SK-N-SH treated with all-trans-retinoic acid at 6 μM for 48 hours (cell line): ENCODE measurements at regions not wholly inside any gene's neighbourhood (a gene's known extent, or its start where the extent isn't known, plus 50 kb on each side); places are given as distances from the start of the nearest gene placed in this dataset.

Source experiments
- ATAC-seq: fragments of 200-7000 bp; cut with Tn5 transposase; 3 replicates; pipeline ENCODE4 v1.9.1; 2020; ENCODE audit warnings: mild to moderate bottlenecking, moderate library complexity
- ARNTL ChIP-seq: fragments of 450-650 bp; formaldehyde crosslinking; IDR thresholded peaks from 2 replicates; pipeline ENCODE4 v1.5.0; 2020; ENCODE audit warnings: low read depth, mild to moderate bottlenecking, moderate library complexity, borderline replicate concordance
- BACH2 ChIP-seq: fragments of 250-450 bp; sonication (Bioruptor Pico); IDR thresholded peaks from 2 replicates; pipeline ENCODE4 v1.9.0; 2021; ENCODE audit warnings: mild to moderate bottlenecking, borderline replicate concordance
- CREB5 ChIP-seq: fragments of 250-450 bp; sonication (Bioruptor Pico); IDR thresholded peaks from 2 replicates; pipeline ENCODE4 v1.5.1; 2020; ENCODE audit warnings: low read depth, mild to moderate bottlenecking, moderate library complexity
- CSDC2 ChIP-seq: fragments of 250-450 bp; sonication (Bioruptor Pico); IDR thresholded peaks from 2 replicates; pipeline ENCODE4 v1.5.0; 2020; ENCODE audit warnings: mild to moderate bottlenecking, moderate library complexity
- GLIS3 ChIP-seq: fragments of 250-450 bp; sonication (Bioruptor Pico); IDR thresholded peaks from 2 replicates; pipeline ENCODE4 v1.5.0; 2020; ENCODE audit warnings: mild to moderate bottlenecking, moderate library complexity
- ISL1 ChIP-seq: fragments of 250-450 bp; sonication (Bioruptor Pico); IDR thresholded peaks from 2 replicates; pipeline ENCODE4 v2.1.2; 2022; ENCODE audit warnings: mild to moderate bottlenecking, moderate library complexity
- OSR1 ChIP-seq: fragments of 250-450 bp; sonication (Bioruptor Pico); IDR thresholded peaks from 2 replicates; pipeline ENCODE4 v1.8.0; 2022; ENCODE audit warnings: moderate library complexity, mild to moderate bottlenecking, inconsistent platforms
- PPARA ChIP-seq: fragments of 250-450 bp; sonication (Bioruptor Pico); IDR thresholded peaks from 2 replicates; pipeline ENCODE4 v1.5.0; 2020; ENCODE audit warnings: mild to moderate bottlenecking, borderline replicate concordance
- RARB ChIP-seq: fragments of 250-450 bp; sonication (Bioruptor Pico); IDR thresholded peaks from 2 replicates; pipeline ENCODE4 v1.8.0; 2021; ENCODE audit warnings: mild to moderate bottlenecking, moderate library complexity
- SNAI2 ChIP-seq: fragments of 250-450 bp; sonication (Bioruptor Pico); IDR thresholded peaks from 2 replicates; pipeline ENCODE4 v1.5.0; 2020; ENCODE audit warnings: mild to moderate bottlenecking, moderate library complexity
- TCF4 ChIP-seq: fragments of 250-450 bp; sonication (Bioruptor Pico); IDR thresholded peaks from 2 replicates; pipeline ENCODE4 v1.8.0; 2021; ENCODE audit warnings: mild to moderate bottlenecking, moderate library complexity, borderline replicate concordance
- TOX ChIP-seq: fragments of 250-450 bp; sonication (Bioruptor Pico); IDR thresholded peaks from 2 replicates; pipeline ENCODE4 v1.8.0; 2021; ENCODE audit warnings: mild to moderate bottlenecking, moderate library complexity, borderline replicate concordance
- TSHZ2 ChIP-seq: fragments of 250-450 bp; sonication (Bioruptor Pico); IDR thresholded peaks from 2 replicates; pipeline ENCODE4 v1.5.0; 2020; ENCODE audit warnings: mild to moderate bottlenecking, moderate library complexity
- ZC3H10 ChIP-seq: fragments of 250-450 bp; sonication (Bioruptor Pico); IDR thresholded peaks from 2 replicates; pipeline ENCODE4 v1.5.1; 2021; ENCODE audit warnings: mild to moderate bottlenecking, moderate library complexity
- ZFP3 ChIP-seq: fragments of 250-450 bp; sonication (Bioruptor Pico); IDR thresholded peaks from 2 replicates; pipeline ENCODE4 v1.5.0; 2020; ENCODE audit warnings: mild to moderate bottlenecking, moderate library complexity
- ZFP30 ChIP-seq: fragments of 450-650 bp; formaldehyde crosslinking; IDR thresholded peaks from 2 replicates; pipeline ENCODE4 v1.5.0; 2022; ENCODE audit warnings: mild to moderate bottlenecking, moderate library complexity
- ZNF565 ChIP-seq: fragments of 450-650 bp; formaldehyde crosslinking; conservative IDR thresholded peaks from 2 replicates; pipeline ENCODE4 v1.5.0; 2020; ENCODE audit warnings: low read depth, mild to moderate bottlenecking, moderate library complexity
- ZNF70 ChIP-seq: fragments of 450-650 bp; formaldehyde crosslinking; IDR thresholded peaks from 2 replicates; pipeline ENCODE4 v1.5.0; 2020; ENCODE audit warnings: mild to moderate bottlenecking, moderate library complexity
- ZNF8 ChIP-seq: fragments of 450-650 bp; formaldehyde crosslinking; IDR thresholded peaks from 2 replicates; pipeline ENCODE4 v1.5.0; 2020; ENCODE audit warnings: mild to moderate bottlenecking, moderate library complexity

- TF ChIP-seq ZFP30 (CRISPR knock-in tag) (no peak), ISL1 (CRISPR knock-in tag) (no peak), GLIS3 (no peak), ZFP3 (no peak), ARNTL (CRISPR knock-in tag) (no peak), CREB5 (CRISPR knock-in tag) (no peak)
Observed at GRCh38 chr11:97419729-97420128, 1029.9 kb downstream of the JRKL start (continued).

GRCh38 chr11:97428247-97428790 is 1038.5 kb downstream of the JRKL start:
- no peak for ATAC-seq
- no peak for TF ChIP-seq TCF4 (CRISPR knock-in tag)
- TF ChIP-seq ZFP3: no peak
- TF ChIP-seq TSHZ2 (CRISPR knock-in tag): no peak
- TF ChIP-seq BACH2 (CRISPR knock-in tag): no peak
- TF ChIP-seq SNAI2 (CRISPR knock-in tag): no peak
- no peak for TF ChIP-seq ZNF8 (CRISPR knock-in tag)
- TF ChIP-seq ZC3H10 (CRISPR knock-in tag): no peak
- TF ChIP-seq CSDC2 (CRISPR knock-in tag): no peak
- TF ChIP-seq CREB5 (CRISPR knock-in tag): no peak
- no peak for TF ChIP-seq TOX (CRISPR knock-in tag)
- no peak for TF ChIP-seq ZNF70 (CRISPR knock-in tag)

GRCh38 chr11:97430877-97431276 is 1041.1 kb downstream of the JRKL start:
- TF ChIP-seq ZC3H10 (CRISPR knock-in tag): no peak
- ATAC-seq: no peak

- peak; percentile 79 for TF ChIP-seq ISL1 (CRISPR knock-in tag)
- TF ChIP-seq TSHZ2 (CRISPR knock-in tag): no peak
- ATAC-seq: no peak
Observed at GRCh38 chr11:97432926-97433325, 1043.1 kb downstream of the JRKL start.

GRCh38 chr11:97445561-97445960 is 1055.7 kb downstream of the JRKL start:
- TF ChIP-seq CSDC2 (CRISPR knock-in tag) (no peak), GLIS3 (no peak), OSR1 (no peak), ZNF8 (CRISPR knock-in tag) (no peak), PPARA (CRISPR knock-in tag) (no peak), ZFP30 (CRISPR knock-in tag) (no peak), CREB5 (CRISPR knock-in tag) (no peak), ZFP3 (no peak), ARNTL (CRISPR knock-in tag) (no peak), BACH2 (CRISPR knock-in tag) (no peak), ZC3H10 (CRISPR knock-in tag) (no peak), RARB (CRISPR knock-in tag) (no peak), ZNF70 (CRISPR knock-in tag) (no peak), ZNF565 (CRISPR knock-in tag) (no peak), ISL1 (CRISPR knock-in tag) (no peak), SNAI2 (CRISPR knock-in tag) (no peak)

More at GRCh38 chr11:97445561-97445960, 1055.7 kb downstream of the JRKL start:
- no peak for ATAC-seq
